GM12878 (cell line): ENCODE measurements at regions not wholly inside any gene's neighbourhood (a gene's known extent, or its start where the extent isn't known, plus 50 kb on each side); places are given as distances from the start of the nearest gene placed in this dataset.

ENCODE experiments used
- ATAC-seq: fragments of 200-7000 bp; cut with Tn5 transposase; 3 replicates; pipeline ENCODE4 v1.9.1; 2020; ENCODE audit warnings: mild to moderate bottlenecking, moderate library complexity
- BruUV-seq: library from RNA; stranded (reverse); fragments of 400-500 nt; replicated peaks from 2 replicates; lab custom pipeline; 2021; lab: Mats Ljungman, UMichigan
- CTCF ChIA-PET: fragments of 300-600 bp; sonication (Branson Sonifier 250); formaldehyde crosslinking; extraction: SDS; loops from one replicate; lab custom pipeline; 2021; ENCODE audit warnings: inconsistent platforms; lab: Yijun Ruan, JAX
- POLR2A ChIA-PET: fragments of 350-600 bp; formaldehyde crosslinking; extraction: SDS; loops from one replicate; lab custom pipeline; 2021; ENCODE audit warnings: inconsistent platforms; lab: Charles Lee
- RAD21 ChIA-PET: fragments of 300-600 bp; sonication (Branson Sonifier 250); formaldehyde crosslinking; loops from one replicate; lab custom pipeline; 2023; ENCODE audit warnings: antibody characterized with exemption; ENCODE audit not compliant: unreplicated experiment; lab: Charles Lee
- SMC1A ChIA-PET: fragments of 300-600 bp; sonication (Branson Sonifier 250); formaldehyde crosslinking; loops from one replicate; lab custom pipeline; 2023; ENCODE audit not compliant: unreplicated experiment, uncharacterized antibody; lab: Charles Lee
- DNase-seq: peaks from one replicate; pipeline ENCODE4 v3.0.0-alpha.2; 2011; ENCODE audit warnings: low read depth, low spot score
- FAIRE-seq: peaks from 3 replicates; lab custom pipeline; 2011; peaks lifted over from hg19 to GRCh38; lab: Jason Lieb, UNC
- H2AFZ ChIP-seq: 2 replicates; pipeline ENCODE4 v1.6.0; 2011; ENCODE audit warnings: low read depth, low read length, control low read depth; ENCODE audit not compliant: control insufficient read depth
- H3K27ac ChIP-seq: 2 replicates; pipeline ENCODE4 v1.5.1; 2011; ENCODE audit warnings: control low read depth; ENCODE audit not compliant: control insufficient read depth, insufficient read depth
- H3K27me3 ChIP-seq, 2 experiments: replicated peaks in 1 of 2; 2 replicates each; pipeline versions ENCODE4 v1.6.0 to v1.6.1; 2011; ENCODE audit warnings: low read length in 1 of 2; ENCODE audit not compliant: control insufficient read depth in 2 of 2, insufficient read depth in 2 of 2
- H3K36me3 ChIP-seq, 2 experiments: 2 replicates each; pipeline ENCODE4 v1.5.1; 2011; ENCODE audit warnings: low read length in 1 of 2; ENCODE audit not compliant: control insufficient read depth in 2 of 2, insufficient read depth in 2 of 2
- H3K4me1 ChIP-seq: 2 replicates; pipeline ENCODE4 v1.6.1; 2011; ENCODE audit warnings: mild to moderate bottlenecking, low read length, moderate library complexity, mixed read lengths; ENCODE audit not compliant: control insufficient read depth, insufficient read depth
- H3K4me2 ChIP-seq: 2 replicates; pipeline ENCODE4 v1.6.0; 2011; ENCODE audit warnings: control low read depth; ENCODE audit not compliant: control insufficient read depth, insufficient read depth
- H3K4me3 ChIP-seq: fragments of 200-600 bp; sonication (generic); 2 replicates; pipeline ENCODE4 v1.5.1; 2016
- H3K79me2 ChIP-seq: 2 replicates; pipeline ENCODE4 v1.6.0; 2011; ENCODE audit warnings: low read length; ENCODE audit not compliant: control insufficient read depth, insufficient read depth
- H3K9ac ChIP-seq: 2 replicates; pipeline ENCODE4 v1.8.0; 2011; ENCODE audit warnings: low read length, control low read depth, mixed read lengths; ENCODE audit not compliant: control insufficient read depth, insufficient read depth
- H3K9me3 ChIP-seq: replicated peaks from 3 replicates; pipeline ENCODE4 v1.5.1; 2011; ENCODE audit warnings: mild to moderate bottlenecking, low read length; ENCODE audit not compliant: control insufficient read depth, insufficient read depth
- H4K20me1 ChIP-seq: 2 replicates; pipeline ENCODE4 v1.6.0; 2011; ENCODE audit not compliant: control insufficient read depth, insufficient read depth
- CBX3 ChIP-seq: fragments of 200-600 bp; sonication (generic); IDR thresholded peaks from 2 replicates; pipeline ENCODE4 v1.6.1; 2016; ENCODE audit warnings: low read depth, borderline replicate concordance
- EGR1 ChIP-seq, 2 experiments: IDR thresholded peaks; 1 replicate in 1 of 2; 2 replicates in 1 of 2; pipeline ENCODE4 v1.6.1; 2011 to 2012; ENCODE audit warnings: low read depth in 2 of 2, low read length in 2 of 2, borderline replicate concordance in 1 of 2, mild to moderate bottlenecking in 1 of 2, moderate library complexity in 1 of 2
- FOS ChIP-seq: IDR thresholded peaks from 3 replicates; pipeline ENCODE4 v1.6.1; 2011; ENCODE audit warnings: borderline replicate concordance; ENCODE audit not compliant: insufficient read length; ENCODE audit errors: extremely low read depth
- FOXM1 ChIP-seq: IDR thresholded peaks from 2 replicates; pipeline ENCODE4 v1.6.1; 2012; ENCODE audit warnings: low read depth, mild to moderate bottlenecking, inconsistent platforms, low read length, moderate library complexity
- IKZF2 ChIP-seq, 2 experiments: fragments of 450-650 bp; IDR thresholded peaks; 2 replicates each; pipeline ENCODE4 v1.6.1; 2017; ENCODE audit warnings: mild to moderate bottlenecking in 2 of 2, moderate library complexity in 2 of 2
- KAT2A ChIP-seq: conservative IDR thresholded peaks from 2 replicates; pipeline ENCODE4 v1.6.1; 2011; ENCODE audit warnings: low read depth, low read length; ENCODE audit not compliant: control insufficient read depth
- MYB ChIP-seq: fragments of 150-350 bp; IDR thresholded peaks from 2 replicates; pipeline ENCODE4 v1.6.1; 2014; ENCODE audit warnings: mild to moderate bottlenecking, low read depth, low read length, borderline replicate concordance
- RAD21 ChIP-seq: IDR thresholded peaks from 2 replicates; pipeline ENCODE4 v1.6.1; 2011; ENCODE audit warnings: mild to moderate bottlenecking, low read depth, low read length, moderate library complexity; ENCODE audit not compliant: insufficient read depth
- SREBF2 ChIP-seq: IDR thresholded peaks from 2 replicates; pipeline ENCODE4 v1.6.1; 2012; ENCODE audit warnings: mild to moderate bottlenecking, low read length
- SUPT20H ChIP-seq: IDR thresholded peaks from 2 replicates; pipeline ENCODE4 v1.6.1; 2011; ENCODE audit warnings: low read depth, mild to moderate bottlenecking, low read length, moderate library complexity, borderline replicate concordance; ENCODE audit not compliant: control insufficient read depth
- SUZ12 ChIP-seq: fragments of 200-600 bp; sonication (generic); IDR thresholded peaks from one replicate; pipeline ENCODE4 v1.6.1; 2018; ENCODE audit warnings: antibody characterized with exemption, mild to moderate bottlenecking; ENCODE audit not compliant: unreplicated experiment
- TAF1 ChIP-seq: IDR thresholded peaks from 2 replicates; pipeline ENCODE4 v1.6.1; 2011; ENCODE audit warnings: mild to moderate bottlenecking, low read depth, low read length, borderline replicate concordance
- TCF12 ChIP-seq: IDR thresholded peaks from 2 replicates; pipeline ENCODE4 v1.6.1; 2011; ENCODE audit warnings: low read depth, mild to moderate bottlenecking, low read length
- TCF3 ChIP-seq: IDR thresholded peaks from 2 replicates; pipeline ENCODE4 v1.6.1; 2012; ENCODE audit warnings: low read depth, mild to moderate bottlenecking, low read length, borderline replicate concordance; ENCODE audit not compliant: insufficient read depth
- ZBTB11 ChIP-seq: fragments of 450-650 bp; formaldehyde crosslinking; IDR thresholded peaks from 2 replicates; pipeline ENCODE4 v1.5.0; 2022; ENCODE audit warnings: mild to moderate bottlenecking, missing genetic modification characterization
- ZZZ3 ChIP-seq: IDR thresholded peaks from 2 replicates; pipeline ENCODE4 v1.6.1; 2011; ENCODE audit warnings: low read depth; ENCODE audit not compliant: control insufficient read depth, insufficient read length
- WGBS: methylation state at CpG from one replicate; pipeline ENCODE4 v1.1.6; 2016; ENCODE audit warnings: low lambda C conversion rate; ENCODE audit not compliant: insufficient replicate concordance, insufficient coverage; ENCODE audit errors: missing lambda C conversion rate; 5-methylcytosine and 5-hydroxymethylcytosine counted together
- in situ Hi-C: fragments of 300-500 bp; cut with MboI; formaldehyde crosslinking; loops from 9 replicates; pipeline ENCODE4 v1.14.3; 2018; ENCODE audit warnings: mixed read lengths
- intact Hi-C: fragments of 100-400 bp; cut with micrococcal nuclease; formaldehyde crosslinking; loops from one replicate; pipeline ENCODE4 v1.14.2; 2022; ENCODE audit not compliant: unreplicated experiment
- TF ChIP-seq, protein P1 (sequence below): fragments of 450-650 bp; IDR thresholded peaks from 2 replicates; pipeline ENCODE4 v1.6.1; 2017; ENCODE audit warnings: antibody characterized with exemption, mild to moderate bottlenecking, moderate library complexity
- TF ChIP-seq, protein P2 (sequence below): IDR thresholded peaks from 2 replicates; pipeline ENCODE4 v1.6.1; 2012; ENCODE audit warnings: low read depth, low read length, improper control_type of control experiment

DNA sequence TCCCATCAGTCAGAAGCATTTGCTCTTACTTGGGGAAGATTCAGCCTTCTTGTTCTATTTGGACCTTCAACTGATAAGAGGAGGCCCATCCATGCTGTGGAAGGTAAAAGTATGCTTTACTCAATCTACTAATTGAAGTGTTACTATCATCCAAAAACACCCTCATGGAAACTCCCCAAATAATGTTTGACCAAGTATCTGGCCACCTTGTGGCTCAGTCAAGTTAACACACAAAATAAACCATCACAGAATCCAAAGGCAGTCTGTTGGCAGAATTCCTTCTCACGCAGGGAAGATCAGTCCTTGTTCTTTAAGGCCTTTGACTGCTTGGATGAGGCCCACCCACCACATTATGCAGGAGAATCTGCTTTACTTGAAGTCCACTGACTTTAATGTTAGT, 531.2 kb upstream of the SMIM21 start:
- in situ Hi-C loops (no loop called here), intact Hi-C loops (no loop called here)
- Histone ChIP-seq H3K4me1 (no peaks in the 10 kb centered on the region), H3K79me2 (no peaks in the 10 kb centered on the region), H4K20me1 (no peaks in the 10 kb centered on the region), H3K27ac (no peak overlapping the region), H3K27me3 (no peaks in the 10 kb centered on the region), H3K9me3 (no peaks in the 10 kb centered on the region), H3K9ac (no peak overlapping the region), H3K4me3 (no peak overlapping the region), H3K4me2 (no peak overlapping the region), H2AFZ (no peak overlapping the region), H3K36me3 (no peaks in the 10 kb centered on the region)
- ATAC-seq: peak; percentile 51; the same call in 2 of the 3 replicates
- BruUV-seq: no TSS peak
- ChIA-PET POLR2A (no interaction called here), CTCF (no interaction called here), RAD21 (no interaction called here), SMC1A (no interaction called here)
- no peak for DNase-seq
- 0% methylated on average over 1 of the region's 1 CpG for WGBS
- no peak for FAIRE-seq
- TF ChIP-seq TCF3 (no peak), MYB (no peak), TCF12 (no peak), TAF1 (no peak), ZZZ3 (no peak), RAD21 (no peak), SREBF2 (no peak), ZBTB11 (CRISPR knock-in tag) (no peak), FOXM1 (no peak), CBX3 (no peak), SUZ12 (no peak), EGR1 (IDR thresholded peaks at IDR 0.05; ENCODE audit: borderline replicate concordance in 1 of 2, low read depth in 2 of 2, low read length in 2 of 2) (no peak), SUPT20H (no peak), KAT2A (no peak), IKZF2 (IDR thresholded peaks at IDR 0.05) (no peak), FOS (no peak)
- TF ChIP-seq, protein P1, sequence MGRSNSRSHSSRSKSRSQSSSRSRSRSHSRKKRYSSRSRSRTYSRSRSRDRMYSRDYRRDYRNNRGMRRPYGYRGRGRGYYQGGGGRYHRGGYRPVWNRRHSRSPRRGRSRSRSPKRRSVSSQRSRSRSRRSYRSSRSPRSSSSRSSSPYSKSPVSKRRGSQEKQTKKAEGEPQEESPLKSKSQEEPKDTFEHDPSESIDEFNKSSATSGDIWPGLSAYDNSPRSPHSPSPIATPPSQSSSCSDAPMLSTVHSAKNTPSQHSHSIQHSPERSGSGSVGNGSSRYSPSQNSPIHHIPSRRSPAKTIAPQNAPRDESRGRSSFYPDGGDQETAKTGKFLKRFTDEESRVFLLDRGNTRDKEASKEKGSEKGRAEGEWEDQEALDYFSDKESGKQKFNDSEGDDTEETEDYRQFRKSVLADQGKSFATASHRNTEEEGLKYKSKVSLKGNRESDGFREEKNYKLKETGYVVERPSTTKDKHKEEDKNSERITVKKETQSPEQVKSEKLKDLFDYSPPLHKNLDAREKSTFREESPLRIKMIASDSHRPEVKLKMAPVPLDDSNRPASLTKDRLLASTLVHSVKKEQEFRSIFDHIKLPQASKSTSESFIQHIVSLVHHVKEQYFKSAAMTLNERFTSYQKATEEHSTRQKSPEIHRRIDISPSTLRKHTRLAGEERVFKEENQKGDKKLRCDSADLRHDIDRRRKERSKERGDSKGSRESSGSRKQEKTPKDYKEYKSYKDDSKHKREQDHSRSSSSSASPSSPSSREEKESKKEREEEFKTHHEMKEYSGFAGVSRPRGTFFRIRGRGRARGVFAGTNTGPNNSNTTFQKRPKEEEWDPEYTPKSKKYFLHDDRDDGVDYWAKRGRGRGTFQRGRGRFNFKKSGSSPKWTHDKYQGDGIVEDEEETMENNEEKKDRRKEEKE: no peak
- TF ChIP-seq, protein P2, sequence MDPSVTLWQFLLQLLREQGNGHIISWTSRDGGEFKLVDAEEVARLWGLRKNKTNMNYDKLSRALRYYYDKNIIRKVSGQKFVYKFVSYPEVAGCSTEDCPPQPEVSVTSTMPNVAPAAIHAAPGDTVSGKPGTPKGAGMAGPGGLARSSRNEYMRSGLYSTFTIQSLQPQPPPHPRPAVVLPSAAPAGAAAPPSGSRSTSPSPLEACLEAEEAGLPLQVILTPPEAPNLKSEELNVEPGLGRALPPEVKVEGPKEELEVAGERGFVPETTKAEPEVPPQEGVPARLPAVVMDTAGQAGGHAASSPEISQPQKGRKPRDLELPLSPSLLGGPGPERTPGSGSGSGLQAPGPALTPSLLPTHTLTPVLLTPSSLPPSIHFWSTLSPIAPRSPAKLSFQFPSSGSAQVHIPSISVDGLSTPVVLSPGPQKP: no peak
